Activated CD4-positive, alpha-beta T cell treated with anti-CD3 and anti-CD28 coated beads, Interleukin-2, Interleukin-4, amounts not matched to agents 100 ng/mL and 50 ng/mL, durations not matched to agents 16 hours and 8 hours (primary cell): ENCODE measurements at regions not wholly inside any gene's neighbourhood (a gene's known extent, or its start where the extent isn't known, plus 50 kb on each side); places are given as distances from the start of the nearest gene placed in this dataset.
"Not testable (repeated sequence)": the region's sequence is repeated elsewhere in the genome, so short reads cannot be mapped to it uniquely, and the experiment has no call there.

Source experiments
- DNase-seq: peaks from one replicate; pipeline ENCODE4 v3.0.0-alpha.2; 2020; ENCODE audit warnings: low spot score

DNA sequence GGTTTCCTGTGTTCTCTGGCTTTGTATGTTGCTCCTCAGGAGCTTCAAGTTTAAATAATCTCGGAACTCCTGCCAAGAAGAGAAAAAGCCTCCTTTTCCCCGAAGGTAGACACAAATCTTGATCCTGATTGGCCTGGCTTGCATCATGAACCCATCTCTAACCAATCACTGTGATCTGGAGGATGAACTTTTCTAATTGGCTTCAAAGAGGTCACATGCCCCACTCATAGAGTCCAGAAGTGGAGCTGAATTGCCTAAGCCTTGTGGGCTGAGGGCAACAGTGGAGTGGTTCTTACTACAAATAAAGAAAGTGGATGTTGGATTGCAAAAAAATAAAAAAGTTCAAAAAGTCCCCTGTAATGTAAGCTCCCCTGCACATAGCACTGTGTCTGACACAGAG is 245.9 kb downstream of the MID1IP1 start:
- no peak for DNase-seq

DNA sequence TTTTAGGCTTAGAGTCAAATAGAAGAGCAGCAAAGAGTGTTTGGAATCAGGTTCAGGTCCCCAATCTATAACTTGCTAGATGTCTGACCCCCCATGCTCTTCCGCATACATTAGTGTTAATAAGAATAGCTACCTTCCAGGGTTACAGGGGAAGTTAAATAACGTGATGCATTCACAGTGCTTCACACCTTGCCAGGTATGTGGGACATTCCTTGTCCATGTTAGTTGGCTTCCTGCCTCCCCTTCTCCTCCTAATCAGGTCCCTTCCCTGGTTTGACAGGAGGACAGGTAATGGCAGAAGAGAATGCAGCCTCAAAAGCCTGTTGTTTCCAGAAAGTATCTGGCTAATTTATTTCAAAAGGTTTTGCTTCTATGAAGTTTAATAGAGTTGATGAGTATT is 248.7 kb downstream of the MID1IP1 start:
- DNase-seq = no peak

DNA sequence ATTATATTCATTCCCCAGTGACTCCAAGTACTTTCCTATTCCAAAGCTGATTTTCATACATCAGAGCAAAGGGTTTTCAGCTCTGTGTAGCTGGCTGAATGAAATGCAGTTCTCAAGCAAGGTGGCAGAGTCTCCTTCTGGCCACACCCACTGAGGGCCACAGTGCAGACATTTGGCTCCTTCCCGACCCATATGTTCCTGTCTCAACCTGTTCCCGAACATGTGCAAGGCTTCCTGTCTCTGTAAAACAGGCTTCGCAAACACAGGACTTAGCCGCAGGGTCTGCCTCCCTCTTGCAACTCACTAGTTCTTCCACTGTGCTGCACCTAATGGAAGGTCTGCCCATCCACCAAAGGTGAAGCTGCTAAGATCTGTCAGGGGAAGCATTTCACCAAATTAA is 249.2 kb downstream of the MID1IP1 start:
- DNase-seq = no peak

DNA sequence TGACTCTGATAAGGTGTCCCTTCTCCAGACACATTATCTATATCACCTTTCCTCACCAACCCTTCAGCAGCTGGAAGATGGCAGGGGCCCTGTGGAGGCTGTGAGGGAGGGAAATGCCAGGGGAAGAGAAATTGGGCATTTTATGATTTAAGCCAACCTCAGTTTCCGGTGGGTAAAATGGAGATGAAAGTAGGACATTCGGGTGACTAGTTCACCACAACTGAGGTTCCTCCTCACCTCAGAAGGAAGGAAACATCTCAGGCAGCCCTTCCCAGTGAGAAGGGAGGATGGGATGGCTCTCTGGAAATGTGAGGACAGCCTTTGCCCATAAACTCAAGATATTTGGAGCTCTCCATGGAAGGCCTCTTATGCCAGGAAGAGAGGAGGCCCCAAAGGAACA is 251.5 kb downstream of the MID1IP1 start:
- no peak for DNase-seq

DNA sequence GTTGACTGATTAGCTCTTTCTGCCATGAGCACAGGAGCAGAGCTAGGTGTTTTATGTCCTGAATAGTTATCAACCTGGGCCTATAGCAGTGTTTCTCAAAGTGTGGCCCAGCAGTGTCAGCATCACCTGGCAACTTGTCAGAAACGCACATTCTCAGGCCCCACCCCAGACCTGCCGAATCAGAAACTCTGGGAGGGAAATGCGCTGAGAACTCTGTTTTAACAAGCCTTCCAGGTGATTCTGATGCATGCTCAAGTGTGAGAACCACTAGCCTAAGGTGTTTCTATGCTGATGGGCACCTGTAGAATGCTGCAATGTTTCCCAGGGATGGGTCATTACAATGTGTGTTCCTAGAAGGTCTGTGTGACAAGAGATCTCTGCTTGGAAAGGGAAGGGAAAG is 257.5 kb downstream of the MID1IP1 start:
- DNase-seq = no peak

DNA sequence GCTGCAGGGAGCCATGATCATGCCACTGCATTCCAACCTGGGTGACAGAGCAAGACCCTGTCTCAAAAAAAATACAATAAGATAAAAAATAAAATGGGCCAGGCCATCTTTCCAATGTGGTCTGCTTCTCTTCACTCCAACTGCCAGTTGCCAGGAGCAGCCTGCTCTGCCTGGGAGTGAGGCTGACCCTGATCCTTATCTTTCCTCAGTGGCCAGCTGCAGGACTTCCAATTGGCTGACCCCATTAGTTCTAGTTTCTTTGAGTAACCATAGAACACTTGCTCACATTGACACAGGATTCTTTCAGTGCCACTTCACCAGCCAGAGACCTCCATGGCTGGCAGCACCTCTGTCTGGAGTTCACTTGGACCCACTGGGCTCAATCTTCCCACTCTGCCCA is 258.6 kb downstream of the MID1IP1 start:
- no peak for DNase-seq

DNA sequence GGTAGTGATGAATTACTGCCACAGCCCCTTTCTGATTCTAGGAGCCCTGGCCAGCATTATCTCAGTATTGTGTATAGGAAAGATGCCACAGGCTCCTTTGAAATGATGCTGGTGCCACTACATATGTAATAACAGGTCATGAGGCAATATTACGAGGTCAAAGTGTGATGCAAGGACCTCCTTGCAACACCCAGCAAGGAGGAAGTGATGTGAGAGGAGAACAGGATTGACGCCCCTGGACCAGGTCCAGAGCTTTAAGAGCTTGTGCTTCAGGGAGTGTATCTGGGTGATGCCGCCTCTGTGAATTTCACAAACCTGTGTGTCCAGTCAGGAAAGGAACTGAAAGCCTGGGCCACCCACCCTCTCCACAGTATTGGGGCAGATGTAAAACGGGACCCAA is 261.8 kb downstream of the MID1IP1 start:
- no peak for DNase-seq

DNA sequence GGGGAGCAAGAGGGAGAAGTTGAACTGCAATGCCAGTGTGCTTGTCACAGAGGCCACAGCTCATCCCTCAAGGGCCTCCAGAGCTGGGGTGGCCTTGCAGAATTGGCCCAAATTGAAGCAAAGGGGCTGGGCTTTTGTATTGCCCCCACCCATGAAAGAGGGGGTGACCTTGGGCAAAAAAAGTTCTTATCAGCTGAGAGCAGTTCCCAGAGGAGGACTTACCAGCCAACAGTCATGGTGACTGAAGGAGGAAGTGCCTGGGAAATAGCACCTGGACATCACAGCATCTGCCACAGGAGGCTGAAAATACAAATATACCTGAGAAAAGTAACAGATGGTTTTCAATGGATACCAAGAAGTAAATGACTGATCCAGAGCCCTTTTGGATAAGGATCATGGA is 262.4 kb downstream of the MID1IP1 start:
- no peak for DNase-seq

DNA sequence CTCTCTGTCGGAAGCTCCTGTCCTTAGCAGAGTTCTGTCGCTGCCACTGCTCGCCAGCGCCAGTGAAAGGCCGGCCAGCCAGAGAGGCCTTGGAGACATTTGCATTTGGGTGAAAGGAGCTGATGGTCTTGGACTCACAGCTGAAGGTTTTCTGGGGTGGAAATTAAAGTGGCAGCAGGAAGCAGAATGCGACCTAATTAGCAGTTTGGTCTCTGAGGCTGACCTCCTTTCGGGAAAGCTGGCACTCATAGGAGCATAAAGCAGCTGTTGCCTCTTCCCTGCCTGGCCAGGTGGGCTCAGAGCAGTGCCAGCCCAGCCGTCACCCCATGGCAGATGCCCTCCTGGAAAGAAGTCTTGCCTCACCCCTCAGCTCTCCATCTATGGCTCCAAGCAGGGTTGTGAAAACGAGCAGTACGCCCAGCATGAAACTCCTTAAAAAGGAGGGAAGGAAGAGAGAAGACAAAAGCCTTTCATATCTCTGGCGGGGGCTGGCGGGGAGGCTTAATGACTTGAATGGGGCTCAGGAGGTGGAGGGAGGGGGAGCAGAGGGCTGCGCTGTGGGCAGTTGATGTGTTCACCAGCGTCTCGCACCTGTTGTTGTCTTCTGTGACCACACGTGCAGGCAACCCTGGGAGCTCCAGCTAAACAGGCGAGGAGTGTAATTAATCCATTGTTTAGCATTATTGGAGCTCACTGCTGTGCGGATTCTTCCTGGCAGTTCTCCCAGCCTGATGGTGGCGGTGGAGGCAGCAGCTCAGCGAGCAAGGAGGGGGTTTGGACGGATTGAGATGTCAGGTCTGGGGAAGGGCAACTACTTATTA is 264.0 kb downstream of the MID1IP1 start:
- DNase-seq = no peak

DNA sequence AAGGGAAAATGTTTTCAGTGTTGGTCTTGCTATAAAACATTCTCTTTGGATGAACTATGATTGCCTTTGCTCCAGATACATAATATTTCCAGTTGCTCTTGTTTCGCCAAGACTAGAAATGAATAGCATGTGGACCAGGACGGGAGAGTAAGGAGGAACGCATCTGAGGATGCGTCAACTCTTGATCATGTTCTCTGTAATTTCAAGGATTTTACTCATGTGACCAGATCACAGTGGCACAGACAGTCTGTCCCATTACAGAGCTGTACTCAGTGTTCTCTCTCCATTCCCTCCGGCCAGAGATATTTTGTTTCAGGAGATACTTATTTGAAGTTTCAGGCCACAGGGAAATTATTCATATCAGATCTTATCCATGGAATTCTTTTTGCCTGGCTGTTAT is 266.6 kb downstream of the MID1IP1 start:
- DNase-seq = no peak

DNA sequence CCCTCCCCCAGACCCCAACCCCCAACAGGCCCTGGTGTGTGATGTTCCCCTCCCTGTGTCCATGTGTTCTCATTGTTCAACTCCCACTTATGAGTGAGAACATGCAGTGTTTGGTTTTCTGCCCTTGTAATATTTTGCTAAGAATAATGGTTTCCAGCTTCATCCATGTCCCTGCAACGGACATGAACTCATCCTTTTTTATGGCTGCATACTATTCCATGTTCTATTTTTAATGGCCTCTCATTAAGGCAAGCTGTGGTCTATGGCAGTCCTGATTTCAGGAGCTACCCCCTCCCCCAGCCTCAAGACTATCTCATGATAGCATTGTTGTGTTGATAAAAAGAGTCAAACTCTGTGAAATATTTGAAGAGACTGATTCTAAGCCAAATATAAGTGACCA is 267.4 kb downstream of the MID1IP1 start:
- not testable (repeated sequence) for DNase-seq

DNA sequence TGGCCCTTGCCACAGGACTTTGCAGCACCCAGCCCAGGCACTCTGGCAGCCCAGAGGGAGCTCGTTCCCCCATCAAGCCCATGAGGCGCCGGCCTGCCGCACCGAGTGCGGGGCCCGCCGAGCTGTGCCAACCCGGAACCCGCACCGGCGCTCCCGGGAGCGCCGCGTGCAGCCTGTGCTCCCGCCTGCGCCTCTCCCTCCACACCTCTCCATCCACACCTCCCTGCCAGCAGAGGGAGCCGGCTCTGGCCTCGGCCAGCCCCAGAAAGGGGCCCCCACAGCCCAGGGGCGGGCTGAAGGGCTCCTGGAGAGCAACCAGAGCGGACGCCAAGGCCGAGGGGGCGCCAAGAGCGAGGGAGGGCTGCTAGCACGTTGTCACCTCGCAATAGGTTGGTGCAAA is 268.8 kb downstream of the MID1IP1 start:
- no peak for DNase-seq

DNA sequence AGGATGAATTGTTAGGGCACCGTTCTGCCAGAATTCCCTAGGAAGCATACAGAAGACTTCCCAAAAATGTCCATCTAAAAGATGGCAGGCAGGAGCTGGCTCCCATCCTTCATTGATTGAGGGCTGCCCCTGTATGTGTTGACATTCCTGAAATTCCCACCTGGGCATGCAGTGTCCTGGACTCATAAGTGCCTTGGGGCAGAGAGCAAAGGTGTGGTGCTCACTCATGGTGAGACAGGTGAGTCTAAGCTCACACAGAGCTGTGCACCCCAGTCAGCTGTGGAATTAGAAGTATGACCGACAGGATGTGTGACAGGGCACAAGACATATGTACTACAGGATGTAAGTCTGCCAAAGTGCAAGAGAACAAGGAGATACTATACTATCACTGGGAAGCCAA is 271.9 kb downstream of the MID1IP1 start:
- DNase-seq = no peak

DNA sequence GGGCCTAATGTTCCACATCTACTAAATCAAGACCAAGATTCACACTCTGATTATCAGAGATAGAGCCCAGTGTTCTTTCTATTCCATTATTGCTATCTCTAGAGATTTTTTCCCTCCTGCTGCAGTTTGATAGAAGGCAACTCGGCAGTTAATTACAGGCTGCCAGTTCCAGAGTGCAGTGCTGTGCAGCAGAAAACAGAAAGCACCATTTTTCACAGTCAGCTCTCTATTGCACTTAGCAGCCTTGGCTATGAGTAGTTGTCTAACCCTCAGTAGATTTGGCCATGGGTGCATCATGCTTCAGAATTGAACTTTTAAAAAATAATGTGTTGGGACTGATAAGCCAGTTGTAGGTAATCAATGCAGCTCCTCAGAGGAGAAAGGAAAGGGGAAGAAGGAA is 295.3 kb downstream of the MID1IP1 start:
- DNase-seq = no peak

DNA sequence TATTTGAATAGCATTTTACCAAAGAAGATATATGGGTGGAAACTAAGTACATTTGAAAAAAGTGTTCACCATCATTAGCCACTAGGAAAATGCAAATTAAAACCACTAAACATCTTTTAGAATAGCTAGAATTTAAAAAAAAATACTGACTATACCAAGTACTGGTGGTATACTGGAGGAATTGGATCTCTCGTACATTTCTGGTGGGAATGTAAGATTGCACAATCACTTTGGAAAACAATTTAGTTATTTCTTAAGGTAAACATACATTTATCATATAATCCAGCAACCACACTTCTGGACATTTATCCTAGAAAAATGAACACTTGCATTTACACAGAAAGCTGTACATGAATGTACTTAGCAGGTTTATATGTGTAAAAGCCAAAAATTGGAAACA is 303.5 kb downstream of the MID1IP1 start:
- DNase-seq = no peak

DNA sequence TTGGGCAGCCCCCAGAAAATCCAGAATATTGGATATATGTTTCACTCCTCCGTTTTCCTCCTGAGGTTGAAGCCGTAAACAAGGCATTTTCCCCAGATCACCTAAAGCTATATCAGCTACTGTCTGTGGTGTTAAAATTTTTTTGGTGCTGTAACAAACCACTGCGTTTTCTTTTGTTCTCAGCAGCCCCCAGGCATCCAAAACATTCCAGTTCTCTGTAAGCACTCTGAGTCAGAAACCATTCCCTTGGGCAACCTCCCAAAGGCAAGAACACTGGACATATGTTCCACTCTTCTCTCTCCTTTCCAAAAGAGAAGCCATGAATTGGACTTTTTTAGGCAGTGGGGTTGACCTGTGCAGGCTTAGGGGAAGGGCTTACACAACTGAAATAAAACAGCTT is 310.9 kb downstream of the MID1IP1 start:
- DNase-seq = no peak

DNA sequence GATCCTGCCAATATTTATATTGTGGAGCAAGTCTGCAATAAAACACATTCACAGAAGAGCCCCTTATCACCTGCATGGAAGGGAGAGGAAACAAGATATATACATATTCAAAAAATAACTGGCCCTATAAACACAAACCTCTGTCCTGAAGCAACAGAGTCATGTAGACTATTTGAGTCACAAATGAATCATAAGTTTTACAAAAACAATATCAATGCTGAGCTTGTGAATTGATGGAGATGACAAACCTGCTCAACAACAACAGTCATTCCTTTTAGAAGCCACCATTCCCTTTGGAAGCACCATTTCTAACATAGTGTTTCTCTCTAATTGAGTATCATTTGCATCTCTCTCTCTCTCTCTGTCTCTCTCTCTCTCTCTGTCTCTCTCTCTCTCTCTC is 313.9 kb downstream of the MID1IP1 start:
- no peak for DNase-seq

DNA sequence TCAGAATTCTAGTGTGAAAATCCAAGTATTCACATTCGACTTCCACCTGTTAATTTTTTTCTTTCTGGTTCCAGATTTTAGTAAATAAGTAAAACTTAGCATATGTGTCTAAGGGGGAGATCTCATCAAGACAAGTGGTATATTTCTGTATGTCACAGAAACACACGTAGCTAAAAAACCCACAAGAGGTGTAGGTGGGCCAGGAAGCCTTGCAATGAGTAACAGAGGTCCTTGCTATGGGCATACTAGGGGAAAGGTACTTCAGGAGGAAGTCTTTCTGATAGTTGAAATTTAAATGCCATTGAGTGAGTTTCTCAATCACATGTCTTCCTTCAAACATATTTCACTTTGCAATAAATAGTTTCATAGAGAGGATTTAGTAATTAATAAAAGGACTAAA is 315.8 kb downstream of the MID1IP1 start:
- no peak for DNase-seq

DNA sequence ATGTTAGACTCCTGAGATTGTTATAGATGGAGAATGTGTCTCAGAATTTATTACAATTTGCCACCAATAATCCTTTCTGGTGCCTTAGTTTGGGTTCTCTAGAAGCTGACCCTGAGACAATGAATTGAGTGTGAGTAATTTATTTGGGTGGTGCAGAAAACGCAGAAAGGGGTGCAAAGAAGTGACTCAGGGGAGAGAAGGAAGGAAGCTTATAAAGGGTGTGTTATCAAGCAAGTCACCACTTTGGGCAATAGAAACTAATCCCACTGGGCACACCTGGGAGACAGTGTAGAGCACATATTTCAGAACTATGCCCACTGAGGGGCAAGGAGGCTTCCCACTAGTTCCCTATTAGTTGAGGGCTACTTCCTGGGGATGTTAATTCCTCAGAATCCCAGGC is 320.6 kb downstream of the MID1IP1 start:
- no peak for DNase-seq

DNA sequence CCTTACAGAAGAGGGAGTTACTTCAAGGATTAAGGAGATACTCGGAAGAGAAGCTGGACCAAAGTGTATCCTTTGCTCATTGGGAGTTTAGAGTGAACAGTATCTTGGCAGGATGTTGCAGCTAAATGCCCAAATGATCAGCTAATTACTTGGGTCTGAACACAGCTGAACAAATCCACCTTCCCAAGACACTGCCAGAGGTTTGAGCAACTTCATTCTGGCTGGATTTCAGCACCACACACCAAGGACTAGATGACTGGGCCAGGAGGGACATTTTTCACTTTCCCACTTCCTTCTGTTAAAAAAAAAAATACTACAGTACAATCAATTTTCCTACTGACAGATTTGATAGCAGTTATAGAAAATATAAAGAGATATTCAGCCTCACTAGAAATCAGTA is 324.6 kb downstream of the MID1IP1 start:
- no peak for DNase-seq

DNA sequence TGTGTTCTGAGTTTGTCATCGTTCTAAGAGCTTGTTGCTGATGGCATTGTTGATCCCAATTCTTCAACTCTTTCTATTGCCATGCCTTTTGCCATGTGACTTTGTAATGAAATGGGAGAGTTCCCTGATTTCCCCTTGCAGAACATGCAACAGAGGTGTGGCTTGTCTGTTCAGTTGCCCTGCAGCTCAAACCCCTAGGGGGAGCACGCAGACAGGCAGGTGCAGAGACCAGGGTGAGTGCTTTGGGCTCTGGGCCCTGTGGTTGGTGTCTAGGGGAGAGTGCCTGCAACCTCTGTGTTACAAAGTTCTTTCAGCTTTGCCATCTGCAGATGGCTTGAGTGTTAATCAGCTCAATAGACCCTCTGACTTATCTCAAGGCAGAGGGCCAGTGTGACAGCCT is 332.7 kb downstream of the MID1IP1 start:
- DNase-seq = peak; percentile 13

DNA sequence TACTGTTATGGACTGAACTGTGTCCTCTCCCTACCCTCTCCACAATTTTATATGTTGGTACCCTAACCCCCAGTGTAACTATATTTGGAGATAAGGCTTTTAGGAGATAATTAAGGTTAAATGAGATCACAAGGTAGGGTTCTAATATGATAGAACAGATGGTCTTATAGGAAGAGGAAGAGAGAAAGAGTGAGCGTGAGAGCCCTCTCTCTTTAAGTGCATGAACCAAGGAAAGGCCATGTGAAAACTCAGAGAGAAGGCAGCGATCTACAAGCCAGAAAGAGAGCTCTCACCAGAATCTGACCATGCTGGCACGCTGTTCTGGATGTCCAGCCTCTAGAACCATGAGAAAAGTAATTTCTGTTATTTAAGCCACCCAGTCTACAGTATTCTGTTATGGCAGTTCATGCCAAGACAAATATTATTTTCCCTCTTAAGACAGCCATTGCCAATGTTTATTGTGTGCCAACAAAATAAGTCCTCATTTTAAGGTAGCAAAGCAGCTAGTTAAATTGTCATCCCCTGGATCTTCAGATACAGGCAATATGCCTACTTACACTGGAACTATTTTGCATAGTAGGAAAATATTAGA is 336.2 kb downstream of the MID1IP1 start:
- no peak for DNase-seq

DNA sequence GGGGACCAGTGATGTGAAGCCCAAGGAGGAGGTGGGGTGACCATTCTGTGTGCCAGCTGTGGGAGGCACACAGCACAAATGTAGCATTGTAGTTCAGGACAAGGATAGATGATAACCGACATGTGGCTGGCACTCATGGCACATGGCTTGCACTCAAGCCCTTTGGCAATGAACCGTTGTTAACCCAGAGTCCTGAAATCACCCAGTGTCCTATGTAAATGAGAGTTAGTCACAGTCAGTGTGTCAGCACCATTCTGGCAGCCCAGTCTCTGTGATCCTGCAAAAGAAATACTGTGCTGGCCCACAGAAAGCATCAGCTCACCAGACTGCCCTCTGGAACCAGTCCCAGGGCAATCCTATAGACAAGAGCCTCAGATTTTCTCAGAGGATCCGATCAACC is 339.3 kb downstream of the MID1IP1 start:
- DNase-seq = no peak

DNA sequence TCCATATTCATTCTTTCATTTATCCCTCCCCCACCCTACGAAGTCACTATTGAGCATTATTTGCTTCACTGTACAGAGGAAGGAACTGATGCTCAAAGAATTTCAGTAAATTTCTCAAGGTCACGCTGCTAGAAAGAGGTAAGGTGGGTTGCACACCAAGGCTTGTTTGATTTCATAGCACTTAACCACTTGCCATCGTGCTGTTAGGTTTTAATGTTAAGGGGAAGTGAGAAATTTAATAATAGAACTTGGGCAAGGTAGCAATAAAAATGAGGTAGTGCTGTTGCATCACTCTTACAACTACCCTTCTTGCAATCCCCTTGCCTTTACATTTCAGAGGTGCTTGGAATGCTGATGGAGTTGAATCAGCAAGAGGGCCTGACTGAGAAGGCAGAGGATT is 343.1 kb downstream of the MID1IP1 start:
- DNase-seq = no peak
